GM23338 (cell line): ENCODE measurements at regions not wholly inside any gene's neighbourhood (a gene's known extent, or its start where the extent isn't known, plus 50 kb on each side); places are given as distances from the start of the nearest gene placed in this dataset.

ENCODE experiments used
- ATAC-seq: fragments of 200-7000 bp; cut with Tn5 transposase; 3 replicates; pipeline ENCODE4 v1.9.1; 2020
- DNase-seq: peaks from one replicate; pipeline ENCODE4 v3.0.0-alpha.2; 2015; ENCODE audit warnings: low spot score
- H2AFZ ChIP-seq: fragments of 200-600 bp; sonication (generic); 2 replicates; pipeline ENCODE4 v1.8.0; 2016; ENCODE audit warnings: antibody characterized with exemption, mild to moderate bottlenecking, moderate library complexity
- H3F3A ChIP-seq: fragments of 200-600 bp; sonication (generic); replicated peaks from 2 replicates; pipeline ENCODE4 v1.8.0; 2017; ENCODE audit warnings: antibody characterized with exemption, mixed run types, low read depth
- H3K27ac ChIP-seq: fragments of 200-600 bp; sonication (generic); 2 replicates; pipeline ENCODE4 v1.6.1; 2016; ENCODE audit warnings: low read depth
- H3K27me3 ChIP-seq: fragments of 200-600 bp; sonication (generic); 2 replicates; pipeline ENCODE4 v1.8.0; 2016; ENCODE audit warnings: mild to moderate bottlenecking, mixed run types, moderate library complexity; ENCODE audit not compliant: insufficient read depth
- H3K36me3 ChIP-seq: fragments of 200-600 bp; sonication (generic); 2 replicates; pipeline ENCODE4 v1.8.0; 2016; ENCODE audit warnings: mild to moderate bottlenecking; ENCODE audit not compliant: insufficient read depth
- H3K4me1 ChIP-seq: fragments of 200-600 bp; sonication (generic); 2 replicates; pipeline ENCODE4 v1.8.0; 2016; ENCODE audit warnings: mild to moderate bottlenecking, moderate library complexity; ENCODE audit not compliant: insufficient read depth
- H3K4me2 ChIP-seq: fragments of 200-600 bp; sonication (generic); 2 replicates; pipeline ENCODE4 v1.7.1; 2017; ENCODE audit warnings: mixed run types
- H3K4me3 ChIP-seq: fragments of 200-600 bp; sonication (generic); 2 replicates; pipeline ENCODE4 v1.6.1; 2016; ENCODE audit warnings: mixed run types
- H3K79me2 ChIP-seq: fragments of 200-600 bp; sonication (generic); replicated peaks from 2 replicates; pipeline ENCODE4 v1.8.0; 2017; ENCODE audit warnings: mild to moderate bottlenecking; ENCODE audit not compliant: insufficient read depth
- H3K9me2 ChIP-seq: fragments of 200-600 bp; sonication (generic); 2 replicates; pipeline ENCODE4 v1.8.0; 2017; ENCODE audit not compliant: insufficient read depth
- H4K20me1 ChIP-seq: fragments of 200-600 bp; sonication (generic); replicated peaks from 2 replicates; pipeline ENCODE4 v1.8.0; 2017; ENCODE audit warnings: mild to moderate bottlenecking; ENCODE audit not compliant: insufficient read depth
- H3K27ac Mint-ChIP-seq: 2 replicates; pipeline ENCODE4 v1.8.0; 2020; ENCODE audit warnings: inconsistent platforms, mild to moderate bottlenecking, moderate library complexity, mixed read lengths
- H3K27me3 Mint-ChIP-seq: 3 replicates; pipeline ENCODE4 v1.8.0; 2022; ENCODE audit warnings: low read depth, mild to moderate bottlenecking, moderate library complexity, mixed read lengths, inconsistent platforms; ENCODE audit not compliant: insufficient read depth, poor library complexity
- H3K36me3 Mint-ChIP-seq: 3 replicates; pipeline ENCODE4 v1.8.0; 2021; ENCODE audit warnings: low read depth, mild to moderate bottlenecking, inconsistent platforms, moderate library complexity, mixed read lengths
- H3K4me1 Mint-ChIP-seq: 3 replicates; pipeline ENCODE4 v1.8.0; 2020; ENCODE audit warnings: mild to moderate bottlenecking, inconsistent platforms, mixed read lengths
- H3K4me3 Mint-ChIP-seq: 3 replicates; pipeline ENCODE4 v1.8.0; 2021; ENCODE audit warnings: moderate library complexity, mild to moderate bottlenecking, inconsistent platforms, mixed read lengths
- H3K9me3 Mint-ChIP-seq: 3 replicates; pipeline ENCODE4 v1.8.0; 2020; ENCODE audit warnings: moderate library complexity, mild to moderate bottlenecking, inconsistent platforms, mixed read lengths
- CREB1 ChIP-seq: fragments of 250-450 bp; sonication (Bioruptor Pico); IDR thresholded peaks from 2 replicates; pipeline ENCODE4 v1.5.0; 2020; ENCODE audit warnings: low read depth, mild to moderate bottlenecking, moderate library complexity
- EZH2 ChIP-seq: fragments of 200-600 bp; sonication (generic); IDR thresholded peaks from one replicate; pipeline ENCODE4 v1.8.0; 2017; ENCODE audit warnings: antibody characterized with exemption, mild to moderate bottlenecking, low read depth; ENCODE audit not compliant: unreplicated experiment
- EZH2phosphoT487 ChIP-seq: fragments of 200-600 bp; sonication (generic); IDR thresholded peaks from one replicate; pipeline ENCODE4 v1.8.1; 2018; ENCODE audit warnings: antibody characterized with exemption; ENCODE audit not compliant: unreplicated experiment
- JUNB ChIP-seq: IDR thresholded peaks from one replicate; pipeline ENCODE4 v1.6.1; 2016; ENCODE audit warnings: antibody characterized with exemption; ENCODE audit not compliant: unreplicated experiment
- NANOG ChIP-seq: IDR thresholded peaks from 2 replicates; pipeline ENCODE4 v1.6.1; 2016; ENCODE audit warnings: antibody characterized with exemption, borderline replicate concordance
- POLR2AphosphoS5 ChIP-seq: IDR thresholded peaks from 2 replicates; pipeline ENCODE4 v1.6.1; 2016; ENCODE audit warnings: antibody characterized with exemption, low read depth
- STAT1 ChIP-seq: IDR thresholded peaks from one replicate; pipeline ENCODE4 v1.6.1; 2016; ENCODE audit warnings: antibody characterized with exemption; ENCODE audit not compliant: unreplicated experiment
- ZNF114 ChIP-seq: fragments of 250-450 bp; sonication (Bioruptor Pico); IDR thresholded peaks from 2 replicates; pipeline ENCODE4 v1.5.0; 2020; ENCODE audit warnings: mild to moderate bottlenecking, moderate library complexity
- ZNF331 ChIP-seq: fragments of 250-450 bp; sonication (Bioruptor Pico); IDR thresholded peaks from 2 replicates; pipeline ENCODE4 v1.5.0; 2020; ENCODE audit warnings: low read depth, mild to moderate bottlenecking, moderate library complexity
- TF ChIP-seq, protein P1 (sequence below): IDR thresholded peaks from one replicate; pipeline ENCODE4 v1.6.1; 2018; ENCODE audit warnings: antibody characterized with exemption; ENCODE audit not compliant: unreplicated experiment
- TF ChIP-seq, protein P2 (sequence below), 2 experiments: fragments of 200-600 bp in 1 of 2; sonication (generic) in 1 of 2; conservative IDR thresholded peaks; 2 replicates each; pipeline versions ENCODE4 v1.5.1 to v1.6.1; 2016 to 2017; ENCODE audit warnings: antibody characterized with exemption in 2 of 2, low read depth in 2 of 2, mild to moderate bottlenecking in 2 of 2, moderate library complexity in 1 of 2
- TF ChIP-seq, protein P3 (sequence below): IDR thresholded peaks from 2 replicates; pipeline ENCODE4 v1.6.1; 2016; ENCODE audit warnings: antibody characterized with exemption

DNA sequence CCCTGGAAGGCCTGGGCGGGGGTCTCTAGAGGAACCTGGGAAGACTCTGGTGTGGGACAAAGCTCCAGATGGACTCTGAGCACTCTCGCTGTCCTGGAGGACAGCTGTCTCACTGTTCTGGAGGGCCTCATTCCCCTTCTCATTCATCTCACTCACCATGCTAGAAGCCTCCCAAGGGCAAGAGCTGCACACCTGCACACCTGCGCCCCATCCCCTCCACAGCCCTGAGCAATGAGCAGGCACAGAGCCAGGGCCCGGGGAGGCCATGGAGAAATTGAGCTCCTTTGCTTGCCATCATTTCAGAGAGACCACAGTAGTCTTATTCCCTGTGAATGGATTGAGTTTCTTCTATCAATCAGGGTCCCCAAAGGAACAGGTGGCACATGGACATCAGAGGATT, 1168.5 kb downstream of the UQCRFS1 start (continued):
- TF ChIP-seq, protein P1, sequence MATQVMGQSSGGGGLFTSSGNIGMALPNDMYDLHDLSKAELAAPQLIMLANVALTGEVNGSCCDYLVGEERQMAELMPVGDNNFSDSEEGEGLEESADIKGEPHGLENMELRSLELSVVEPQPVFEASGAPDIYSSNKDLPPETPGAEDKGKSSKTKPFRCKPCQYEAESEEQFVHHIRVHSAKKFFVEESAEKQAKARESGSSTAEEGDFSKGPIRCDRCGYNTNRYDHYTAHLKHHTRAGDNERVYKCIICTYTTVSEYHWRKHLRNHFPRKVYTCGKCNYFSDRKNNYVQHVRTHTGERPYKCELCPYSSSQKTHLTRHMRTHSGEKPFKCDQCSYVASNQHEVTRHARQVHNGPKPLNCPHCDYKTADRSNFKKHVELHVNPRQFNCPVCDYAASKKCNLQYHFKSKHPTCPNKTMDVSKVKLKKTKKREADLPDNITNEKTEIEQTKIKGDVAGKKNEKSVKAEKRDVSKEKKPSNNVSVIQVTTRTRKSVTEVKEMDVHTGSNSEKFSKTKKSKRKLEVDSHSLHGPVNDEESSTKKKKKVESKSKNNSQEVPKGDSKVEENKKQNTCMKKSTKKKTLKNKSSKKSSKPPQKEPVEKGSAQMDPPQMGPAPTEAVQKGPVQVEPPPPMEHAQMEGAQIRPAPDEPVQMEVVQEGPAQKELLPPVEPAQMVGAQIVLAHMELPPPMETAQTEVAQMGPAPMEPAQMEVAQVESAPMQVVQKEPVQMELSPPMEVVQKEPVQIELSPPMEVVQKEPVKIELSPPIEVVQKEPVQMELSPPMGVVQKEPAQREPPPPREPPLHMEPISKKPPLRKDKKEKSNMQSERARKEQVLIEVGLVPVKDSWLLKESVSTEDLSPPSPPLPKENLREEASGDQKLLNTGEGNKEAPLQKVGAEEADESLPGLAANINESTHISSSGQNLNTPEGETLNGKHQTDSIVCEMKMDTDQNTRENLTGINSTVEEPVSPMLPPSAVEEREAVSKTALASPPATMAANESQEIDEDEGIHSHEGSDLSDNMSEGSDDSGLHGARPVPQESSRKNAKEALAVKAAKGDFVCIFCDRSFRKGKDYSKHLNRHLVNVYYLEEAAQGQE = no peak
- TF ChIP-seq, protein P2, sequence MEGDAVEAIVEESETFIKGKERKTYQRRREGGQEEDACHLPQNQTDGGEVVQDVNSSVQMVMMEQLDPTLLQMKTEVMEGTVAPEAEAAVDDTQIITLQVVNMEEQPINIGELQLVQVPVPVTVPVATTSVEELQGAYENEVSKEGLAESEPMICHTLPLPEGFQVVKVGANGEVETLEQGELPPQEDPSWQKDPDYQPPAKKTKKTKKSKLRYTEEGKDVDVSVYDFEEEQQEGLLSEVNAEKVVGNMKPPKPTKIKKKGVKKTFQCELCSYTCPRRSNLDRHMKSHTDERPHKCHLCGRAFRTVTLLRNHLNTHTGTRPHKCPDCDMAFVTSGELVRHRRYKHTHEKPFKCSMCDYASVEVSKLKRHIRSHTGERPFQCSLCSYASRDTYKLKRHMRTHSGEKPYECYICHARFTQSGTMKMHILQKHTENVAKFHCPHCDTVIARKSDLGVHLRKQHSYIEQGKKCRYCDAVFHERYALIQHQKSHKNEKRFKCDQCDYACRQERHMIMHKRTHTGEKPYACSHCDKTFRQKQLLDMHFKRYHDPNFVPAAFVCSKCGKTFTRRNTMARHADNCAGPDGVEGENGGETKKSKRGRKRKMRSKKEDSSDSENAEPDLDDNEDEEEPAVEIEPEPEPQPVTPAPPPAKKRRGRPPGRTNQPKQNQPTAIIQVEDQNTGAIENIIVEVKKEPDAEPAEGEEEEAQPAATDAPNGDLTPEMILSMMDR (conservative IDR thresholded peaks at IDR 0.05; ENCODE audit: low read depth in 2 of 2) = no peak
- TF ChIP-seq CREB1 (CRISPR knock-in tag) (no peak), EZH2 (no peak), EZH2phosphoT487 (no peak), POLR2AphosphoS5 (no peak), STAT1 (no peak)

DNA sequence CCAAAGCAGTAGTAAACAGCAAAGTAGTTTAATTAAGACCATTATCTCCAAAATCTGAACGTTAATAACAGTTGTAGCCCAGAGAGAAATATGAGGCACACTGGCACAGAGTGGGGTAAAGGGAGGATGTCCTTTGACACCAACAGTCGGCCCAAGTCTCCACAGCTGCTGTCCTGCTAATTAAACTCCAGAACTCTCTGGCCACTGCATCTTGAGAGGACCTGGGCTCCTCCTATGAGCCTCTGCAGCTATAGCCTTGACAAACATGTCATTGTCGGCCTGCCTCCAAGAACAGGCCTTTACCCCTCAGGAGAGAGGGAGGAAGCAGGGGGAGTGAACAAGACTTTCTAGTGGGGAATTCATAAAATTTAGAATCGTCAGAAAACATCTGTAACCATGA, 1170.4 kb downstream of the UQCRFS1 start:
- H3K27me3 Mint-ChIP-seq = peaks cover 6% of the 10 kb centered on the region
- Histone ChIP-seq H3K27ac (no peak overlapping the region), H3K4me3 (no peak overlapping the region), H3K27me3 (no peaks in the 10 kb centered on the region), H3K4me1 (no peaks in the 10 kb centered on the region), H3K36me3 (no peaks in the 10 kb centered on the region), H3K4me2 (no peak overlapping the region), H3F3A (no peaks in the 10 kb centered on the region), H4K20me1 (no peaks in the 10 kb centered on the region), H3K9me2 (peaks cover 5% of the 10 kb centered on the region), H3K79me2 (no peaks in the 10 kb centered on the region), H2AFZ (no peak overlapping the region)
- peaks cover 25% of the 10 kb centered on the region for H3K9me3 Mint-ChIP-seq
- DNase-seq = no peak
- H3K36me3 Mint-ChIP-seq = no peaks in the 10 kb centered on the region; the same call in 2 of the 3 replicates
- no peak overlapping the region for H3K4me3 Mint-ChIP-seq
- no peaks in the 10 kb centered on the region for H3K4me1 Mint-ChIP-seq
- ATAC-seq = no peak
- no peak overlapping the region for H3K27ac Mint-ChIP-seq
- TF ChIP-seq NANOG = no peak
- TF ChIP-seq, protein P1 = no peak
- TF ChIP-seq, protein P3, sequence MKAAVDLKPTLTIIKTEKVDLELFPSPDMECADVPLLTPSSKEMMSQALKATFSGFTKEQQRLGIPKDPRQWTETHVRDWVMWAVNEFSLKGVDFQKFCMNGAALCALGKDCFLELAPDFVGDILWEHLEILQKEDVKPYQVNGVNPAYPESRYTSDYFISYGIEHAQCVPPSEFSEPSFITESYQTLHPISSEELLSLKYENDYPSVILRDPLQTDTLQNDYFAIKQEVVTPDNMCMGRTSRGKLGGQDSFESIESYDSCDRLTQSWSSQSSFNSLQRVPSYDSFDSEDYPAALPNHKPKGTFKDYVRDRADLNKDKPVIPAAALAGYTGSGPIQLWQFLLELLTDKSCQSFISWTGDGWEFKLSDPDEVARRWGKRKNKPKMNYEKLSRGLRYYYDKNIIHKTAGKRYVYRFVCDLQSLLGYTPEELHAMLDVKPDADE = no peak
- no peak for TF ChIP-seq ZNF331 (CRISPR knock-in tag)
- TF ChIP-seq POLR2AphosphoS5 = no peak
- no peak for TF ChIP-seq JUNB
- TF ChIP-seq ZNF114 (CRISPR knock-in tag) = no peak
- TF ChIP-seq EZH2 = no peak
